COR-L47 (cell line): ENCODE measurements at regions not wholly inside any gene's neighbourhood (a gene's known extent, or its start where the extent isn't known, plus 50 kb on each side); places are given as distances from the start of the nearest gene placed in this dataset.

Experiments
- DNase-seq: peaks from one replicate; lab custom pipeline; 2025; lab: John Stamatoyannopoulos, UW

DNA sequence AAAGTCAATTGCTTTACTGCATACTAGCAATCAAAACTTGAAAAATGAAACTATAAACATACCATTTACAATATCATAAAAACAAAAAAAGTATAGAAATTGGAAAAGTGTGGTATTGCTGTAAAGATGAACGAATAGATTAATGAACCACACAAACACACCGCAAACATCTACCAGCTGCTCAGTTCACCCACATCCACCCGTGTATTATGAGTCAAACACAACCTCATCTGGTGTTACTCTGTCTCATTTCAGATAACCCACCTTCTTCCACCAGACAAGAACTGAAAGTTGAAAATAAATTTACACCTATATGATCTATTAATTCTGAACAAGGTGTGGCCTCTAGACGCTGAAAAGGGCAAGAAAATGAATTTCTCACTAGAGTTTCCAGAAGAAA is 53.3 kb downstream of the BLID start:
- no peak for DNase-seq

- DNase-seq = no peak
These were observed 56.5 kb downstream of the BLID start for GRCh38 chr11:122059565-122059964.

DNA sequence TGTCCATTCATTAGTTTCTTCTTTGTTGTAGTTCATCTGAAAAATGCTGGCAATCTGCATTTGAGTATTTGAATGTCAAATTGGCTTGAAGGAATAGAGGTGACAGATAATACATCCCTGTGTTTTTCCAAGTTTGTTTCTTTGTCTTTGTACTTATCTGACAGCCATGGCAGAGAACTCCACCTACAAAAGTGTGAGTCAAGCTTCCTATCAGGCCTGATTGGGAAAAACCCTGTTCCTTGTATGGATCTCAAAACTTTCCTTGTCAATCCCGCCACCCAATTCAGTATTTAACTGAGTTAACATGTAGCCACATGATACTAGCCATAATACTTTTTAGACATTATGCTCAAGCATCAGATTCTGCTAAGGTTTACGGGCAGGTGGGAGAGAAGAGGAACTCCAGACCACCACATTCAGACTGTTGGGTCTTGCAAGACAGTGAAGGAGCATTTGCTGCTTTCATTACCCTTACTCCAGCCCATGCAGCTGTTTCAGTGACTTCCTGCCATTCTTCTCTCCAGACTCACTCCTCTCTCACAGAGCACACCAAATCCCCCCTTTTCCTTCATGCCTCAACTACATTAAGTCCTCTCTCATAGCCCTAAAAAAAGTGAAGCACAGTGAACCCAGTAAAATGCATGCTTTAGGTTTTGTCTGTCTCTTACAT is 65.9 kb downstream of the BLID start:
- no peak for DNase-seq

- DNase-seq = no peak
These were observed 67.6 kb downstream of the BLID start for GRCh38 chr11:122048401-122048800.

DNA sequence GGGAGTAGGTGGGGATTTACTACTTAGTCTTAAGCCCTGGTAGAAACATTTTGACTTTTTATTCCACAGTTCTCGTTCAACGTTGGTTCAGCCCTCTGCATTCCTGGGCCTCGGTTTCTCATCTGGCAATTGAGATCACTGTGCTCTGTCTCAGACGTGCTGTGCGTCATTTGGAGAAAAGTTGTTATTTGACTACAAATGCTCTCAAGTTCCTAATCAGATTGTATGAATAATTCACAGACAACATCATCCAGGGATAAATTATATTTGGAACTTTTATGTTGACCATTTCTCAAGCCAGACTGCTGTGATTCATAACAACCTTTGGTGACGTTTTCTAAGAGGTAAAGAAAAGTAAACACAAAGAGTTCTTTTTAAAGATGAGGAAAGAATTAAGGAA is 69.2 kb downstream of the BLID start:
- DNase-seq = no peak

GRCh38 chr11:122046438-122046837 is 69.6 kb downstream of the BLID start:
- DNase-seq = no peak

- DNase-seq = no peak
These were observed 70.8 kb downstream of the BLID start for GRCh38 chr11:122045181-122045586.

DNA sequence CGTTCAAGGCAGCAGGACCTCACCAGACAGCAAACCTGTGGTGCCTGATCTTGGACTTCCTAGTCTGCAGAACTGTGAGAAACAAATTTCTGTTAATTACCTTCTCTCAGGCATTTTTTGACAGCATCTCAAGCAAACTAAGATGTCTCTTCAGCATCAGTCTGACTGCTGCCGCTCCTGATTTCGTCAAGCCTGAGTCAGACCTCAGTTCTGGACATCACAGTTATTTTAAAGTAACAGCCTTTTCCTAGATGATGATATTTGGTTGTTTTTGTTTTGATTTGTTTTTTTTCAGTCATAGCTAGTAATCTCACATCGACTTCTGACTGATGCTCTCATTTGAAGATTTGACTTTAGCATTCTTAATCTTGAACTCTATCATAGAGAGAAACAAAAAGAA is 71.9 kb downstream of the BLID start:
- no peak for DNase-seq

DNA sequence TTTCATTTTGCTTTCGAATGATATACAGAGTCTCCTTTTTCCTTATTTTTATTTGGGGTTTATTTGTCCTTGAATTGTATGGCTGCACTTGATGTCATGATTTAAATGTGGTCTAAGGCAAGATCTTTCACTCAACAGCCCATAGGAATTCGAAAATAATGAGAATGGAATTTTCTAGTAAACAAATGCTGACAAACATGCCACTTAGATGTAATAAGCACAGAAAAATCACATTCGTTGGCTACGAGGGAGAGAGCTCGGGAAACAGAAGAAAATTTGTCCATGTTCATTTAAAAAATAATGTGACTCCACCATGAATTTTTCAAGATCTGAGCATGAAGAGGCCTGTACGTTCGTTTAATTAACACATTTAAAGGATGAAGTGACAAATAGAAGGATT is 73.0 kb downstream of the BLID start:
- DNase-seq = no peak

- DNase-seq = no peak
These were observed 75.6 kb downstream of the BLID start for GRCh38 chr11:122040464-122040863.

DNA sequence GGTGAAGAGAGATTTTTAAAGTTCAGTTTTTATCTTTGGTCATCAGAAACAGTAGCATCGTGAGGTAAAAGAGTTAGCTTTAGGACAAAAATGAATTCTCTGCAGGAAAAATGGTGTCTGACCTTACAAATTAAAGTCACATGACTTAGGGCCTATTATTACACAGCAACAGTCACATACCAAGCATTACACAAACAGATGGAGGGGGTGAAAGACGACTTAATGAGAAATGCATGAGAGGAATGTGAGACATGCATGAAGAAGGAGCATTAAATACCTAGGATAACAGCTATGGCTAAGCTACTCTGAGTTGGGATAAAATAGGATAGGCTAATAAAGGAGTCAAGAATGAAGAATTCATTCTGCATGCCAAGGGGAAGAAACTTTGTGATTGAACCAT is 77.5 kb downstream of the BLID start:
- DNase-seq = no peak

GRCh38 chr11:122037911-122038310 is 78.1 kb downstream of the BLID start:
- no peak for DNase-seq

GRCh38 chr11:122036493-122036892 is 79.5 kb downstream of the BLID start:
- no peak for DNase-seq

- DNase-seq = no peak
These were observed 80.0 kb downstream of the BLID start for GRCh38 chr11:122036018-122036417.

GRCh38 chr11:122033631-122034030 is 82.4 kb downstream of the BLID start:
- no peak for DNase-seq

GRCh38 chr11:122033193-122033592 is 82.8 kb downstream of the BLID start:
- DNase-seq = no peak

DNA sequence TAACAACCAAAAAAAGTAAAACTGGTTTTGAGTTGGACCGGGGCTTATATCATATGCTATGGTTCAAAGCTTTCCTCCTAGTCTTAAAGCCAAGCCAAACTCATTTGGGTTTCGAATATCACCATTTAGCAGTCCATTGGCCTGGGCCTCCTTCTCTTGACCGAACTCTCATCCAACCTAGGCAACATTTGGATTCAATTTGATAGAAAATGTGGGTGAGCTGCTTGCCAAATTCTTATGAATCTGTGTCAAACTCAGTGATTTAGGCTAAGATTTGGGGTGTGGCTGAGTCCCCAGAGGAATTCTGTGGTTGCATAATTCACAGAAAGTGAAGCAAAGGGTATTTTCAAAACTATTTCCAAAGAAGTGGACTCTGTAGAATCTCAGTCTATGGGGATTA is 83.7 kb downstream of the BLID start:
- no peak for DNase-seq

GRCh38 chr11:122031813-122032212 is 84.2 kb downstream of the BLID start:
- DNase-seq = no peak

GRCh38 chr11:122030286-122030685 is 85.7 kb downstream of the BLID start:
- no peak for DNase-seq

- no peak for DNase-seq
These were observed 87.5 kb downstream of the BLID start for GRCh38 chr11:122028545-122028944.

- no peak for DNase-seq
These were observed 88.0 kb downstream of the BLID start for GRCh38 chr11:122028036-122028435.

DNA sequence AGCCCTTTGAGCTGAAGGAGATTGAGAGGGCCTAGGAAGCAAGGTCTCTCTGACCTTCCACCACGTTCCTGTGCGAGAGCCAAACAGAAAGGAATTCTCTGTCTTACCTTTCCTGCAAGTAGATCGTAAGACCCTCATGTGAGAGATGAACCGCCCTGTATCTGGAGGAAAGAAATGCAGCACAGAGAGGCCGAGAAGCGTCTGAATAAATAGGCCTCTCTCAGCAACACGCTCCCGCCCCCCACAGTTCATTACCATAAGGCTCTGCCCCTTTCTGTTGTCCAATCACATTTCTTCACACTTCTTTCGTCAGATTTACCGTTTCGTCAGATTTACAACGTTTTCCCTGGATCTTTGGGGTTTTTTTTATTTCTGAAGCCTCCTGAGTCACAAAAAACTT is 90.3 kb downstream of the BLID start:
- DNase-seq = no peak

- no peak for DNase-seq
These were observed 91.7 kb downstream of the BLID start for GRCh38 chr11:122024278-122024677.

DNA sequence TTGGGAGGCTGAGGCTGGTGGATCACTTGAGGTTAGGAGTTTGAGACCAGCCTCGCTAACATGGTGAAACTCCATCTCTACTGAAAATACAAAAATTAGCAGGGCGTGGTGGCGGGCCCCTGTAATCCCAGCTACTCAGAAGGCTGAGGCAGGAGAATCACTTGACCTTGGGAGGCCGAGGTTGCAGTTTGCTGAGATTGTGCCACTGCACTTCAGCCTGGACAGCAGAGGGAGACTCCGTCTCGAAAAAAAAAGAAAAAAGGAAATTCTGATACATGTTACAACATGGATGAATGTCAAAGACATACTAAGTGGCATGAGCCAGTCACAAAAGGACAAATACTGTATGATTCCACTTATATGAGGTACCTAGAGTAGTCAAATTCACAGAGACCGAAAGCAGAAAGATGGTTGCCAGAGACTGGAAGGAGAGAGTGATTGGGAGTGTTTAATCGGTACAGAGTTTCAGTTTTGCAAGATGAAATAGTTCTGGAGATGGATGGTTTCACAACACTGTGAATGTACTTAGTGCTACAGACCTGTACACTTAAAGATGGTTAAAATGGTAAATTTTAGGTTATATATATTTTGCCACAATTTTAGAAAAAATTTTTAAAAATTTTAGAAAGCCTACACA is 92.3 kb downstream of the BLID start:
- no peak for DNase-seq
